HEK293 (cell line): ENCODE measurements at regions not wholly inside any gene's neighbourhood (a gene's known extent, or its start where the extent isn't known, plus 50 kb on each side); places are given as distances from the start of the nearest gene placed in this dataset.

Source experiments
- CTCF ChIA-PET: fragments of 350-600 bp; formaldehyde crosslinking; extraction: SDS; loops from one replicate; lab custom pipeline; 2021; ENCODE audit warnings: antibody characterized with exemption; lab: Yijun Ruan, JAX
- POLR2A ChIA-PET: fragments of 300-600 bp; formaldehyde crosslinking; extraction: SDS; loops from one replicate; lab custom pipeline; 2020; ENCODE audit warnings: antibody characterized with exemption, inconsistent platforms; lab: Yijun Ruan, JAX
- H3K27ac ChIP-seq: fragments of 200-500 bp; sonication (Bioruptor generic); 2 replicates; pipeline ENCODE4 v1.5.1; 2014; ENCODE audit warnings: low read depth, low read length, control low read depth, inconsistent platforms; ENCODE audit errors: extremely low read depth
- H3K36me3 ChIP-seq, 2 experiments: fragments of 200-500 bp in 1 of 2; sonication (Bioruptor generic) in 1 of 2; 1 replicate in 1 of 2; 2 replicates in 1 of 2; pipeline ENCODE4 v1.5.1; 2014 to 2017; ENCODE audit warnings: inconsistent platforms in 2 of 2, low read length in 2 of 2; ENCODE audit not compliant: control insufficient read depth in 2 of 2, insufficient read depth in 1 of 2
- H3K4me1 ChIP-seq: fragments of 200-500 bp; sonication (Bioruptor generic); 2 replicates; pipeline ENCODE4 v1.5.1; 2014; ENCODE audit warnings: mild to moderate bottlenecking, low read length, inconsistent platforms; ENCODE audit not compliant: control insufficient read depth, insufficient read depth
- H3K4me3 ChIP-seq: 2 replicates; pipeline ENCODE4 v1.5.1; 2011; ENCODE audit warnings: low read depth, mild to moderate bottlenecking, control low read depth, low read length, moderate library complexity
- H3K9me3 ChIP-seq: fragments of 200-500 bp; sonication (Bioruptor generic); 2 replicates; pipeline ENCODE4 v1.5.1; 2014; ENCODE audit warnings: low read depth, low read length, inconsistent platforms; ENCODE audit not compliant: control insufficient read depth, insufficient read depth
- FEZF1 ChIP-seq: fragments of 450-650 bp; formaldehyde crosslinking; IDR thresholded peaks from 2 replicates; pipeline ENCODE4 v1.5.1; 2016; ENCODE audit warnings: missing biosample characterization, missing genetic modification characterization
- KLF10 ChIP-seq: fragments of 450-650 bp; IDR thresholded peaks from 2 replicates; pipeline ENCODE4 v1.5.1; 2018; ENCODE audit warnings: missing biosample characterization, mild to moderate bottlenecking, missing genetic modification characterization
- PRDM10 ChIP-seq: fragments of 450-650 bp; formaldehyde crosslinking; IDR thresholded peaks from 2 replicates; pipeline ENCODE4 v1.5.1; 2016; ENCODE audit warnings: missing biosample characterization, missing genetic modification characterization
- PRDM6 ChIP-seq: fragments of 450-650 bp; formaldehyde crosslinking; IDR thresholded peaks from 2 replicates; pipeline ENCODE4 v1.5.1; 2017; ENCODE audit warnings: missing biosample characterization, missing genetic modification characterization
- REST ChIP-seq: fragments of 450-650 bp; formaldehyde crosslinking; IDR thresholded peaks from 2 replicates; pipeline ENCODE4 v1.5.1; 2016; ENCODE audit warnings: missing biosample characterization, missing genetic modification characterization
- SALL2 ChIP-seq: fragments of 450-650 bp; formaldehyde crosslinking; IDR thresholded peaks from 2 replicates; pipeline ENCODE4 v1.5.0; 2017; ENCODE audit warnings: missing biosample characterization, mild to moderate bottlenecking, missing genetic modification characterization, borderline replicate concordance
- SP2 ChIP-seq: fragments of 450-650 bp; formaldehyde crosslinking; IDR thresholded peaks from 2 replicates; pipeline ENCODE4 v1.5.1; 2016; ENCODE audit warnings: missing biosample characterization, missing genetic modification characterization
- ZBTB21 ChIP-seq: fragments of 450-650 bp; formaldehyde crosslinking; IDR thresholded peaks from 2 replicates; pipeline ENCODE4 v1.5.1; 2017; ENCODE audit warnings: missing biosample characterization, missing genetic modification characterization
- ZNF175 ChIP-seq: fragments of 450-650 bp; formaldehyde crosslinking; IDR thresholded peaks from 2 replicates; pipeline ENCODE4 v1.5.1; 2016; ENCODE audit warnings: missing biosample characterization, missing genetic modification characterization
- ZNF2 ChIP-seq: fragments of 450-650 bp; formaldehyde crosslinking; IDR thresholded peaks from 2 replicates; pipeline ENCODE4 v1.5.1; 2016; ENCODE audit warnings: missing biosample characterization, missing genetic modification characterization
- ZNF214 ChIP-seq: fragments of 450-650 bp; formaldehyde crosslinking; IDR thresholded peaks from 2 replicates; pipeline ENCODE4 v1.5.1; 2017; ENCODE audit warnings: missing biosample characterization, mild to moderate bottlenecking, missing genetic modification characterization, borderline replicate concordance
- ZNF521 ChIP-seq: fragments of 450-650 bp; formaldehyde crosslinking; IDR thresholded peaks from 2 replicates; pipeline ENCODE4 v1.5.1; 2017; ENCODE audit warnings: missing biosample characterization, mild to moderate bottlenecking, missing genetic modification characterization
- ZNF629 ChIP-seq: fragments of 450-650 bp; formaldehyde crosslinking; IDR thresholded peaks from 2 replicates; pipeline ENCODE4 v1.5.1; 2017; ENCODE audit warnings: missing biosample characterization, missing genetic modification characterization
- ZNF747 ChIP-seq: fragments of 450-650 bp; formaldehyde crosslinking; IDR thresholded peaks from 2 replicates; pipeline ENCODE4 v1.5.1; 2016; ENCODE audit warnings: missing biosample characterization, missing genetic modification characterization
- ZNF791 ChIP-seq: fragments of 450-650 bp; formaldehyde crosslinking; IDR thresholded peaks from 2 replicates; pipeline ENCODE4 v1.5.1; 2016; ENCODE audit warnings: missing biosample characterization, missing genetic modification characterization
- TF ChIP-seq, protein P1 (sequence below): fragments of 450-650 bp; formaldehyde crosslinking; IDR thresholded peaks from 2 replicates; pipeline ENCODE4 v1.5.1; 2016; ENCODE audit warnings: missing biosample characterization, missing genetic modification characterization, low read depth
- TF ChIP-seq, protein P2 (sequence below): fragments of 450-650 bp; IDR thresholded peaks from 2 replicates; pipeline ENCODE4 v1.5.1; 2018; ENCODE audit warnings: missing biosample characterization, missing genetic modification characterization

GRCh38 chr1:4330805-4331766 is 323.3 kb upstream of the AJAP1 start (continued):
- TF ChIP-seq FEZF1 (tag by site-specific recombination), result no peak
- TF ChIP-seq PRDM10, result no peak

DNA sequence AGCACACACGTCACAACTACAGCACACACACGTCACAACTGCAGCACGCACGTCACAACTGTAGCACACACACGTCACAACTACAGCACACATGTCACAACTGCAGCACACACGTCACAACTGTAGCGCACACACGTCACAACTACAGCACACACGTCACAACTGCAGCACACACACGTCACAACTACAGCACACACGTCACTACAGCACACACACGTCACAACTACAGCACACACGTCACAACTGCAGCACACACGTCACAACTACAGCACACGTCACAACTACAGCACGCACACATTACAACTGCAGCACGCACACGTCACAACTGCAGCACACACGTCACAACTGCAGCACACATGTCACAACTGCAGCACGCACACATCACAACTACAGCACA is 322.6 kb upstream of the AJAP1 start:
- ChIA-PET CTCF (no interaction called here), POLR2A (no interaction called here)
- TF ChIP-seq ZNF747 (tag by site-specific recombination) (no peak), ZBTB21 (tag by site-specific recombination) (peak; percentile 95), REST (tag by site-specific recombination) (no peak), ZNF629 (tag by site-specific recombination) (peak; percentile 92), SP2 (tag by site-specific recombination) (no peak), ZNF214 (tag by site-specific recombination) (no peak), ZNF2 (tag by site-specific recombination) (no peak), ZNF521 (tag by site-specific recombination) (no peak)
- TF ChIP-seq, protein P1, sequence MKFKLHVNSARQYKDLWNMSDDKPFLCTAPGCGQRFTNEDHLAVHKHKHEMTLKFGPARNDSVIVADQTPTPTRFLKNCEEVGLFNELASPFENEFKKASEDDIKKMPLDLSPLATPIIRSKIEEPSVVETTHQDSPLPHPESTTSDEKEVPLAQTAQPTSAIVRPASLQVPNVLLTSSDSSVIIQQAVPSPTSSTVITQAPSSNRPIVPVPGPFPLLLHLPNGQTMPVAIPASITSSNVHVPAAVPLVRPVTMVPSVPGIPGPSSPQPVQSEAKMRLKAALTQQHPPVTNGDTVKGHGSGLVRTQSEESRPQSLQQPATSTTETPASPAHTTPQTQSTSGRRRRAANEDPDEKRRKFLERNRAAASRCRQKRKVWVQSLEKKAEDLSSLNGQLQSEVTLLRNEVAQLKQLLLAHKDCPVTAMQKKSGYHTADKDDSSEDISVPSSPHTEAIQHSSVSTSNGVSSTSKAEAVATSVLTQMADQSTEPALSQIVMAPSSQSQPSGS (tag by site-specific recombination), result peak; percentile 39; the same call in 1 of the 2 replicates
- Histone ChIP-seq H3K9me3 (no peaks in the 10 kb centered on the region), H3K4me3 (no peak overlapping the region), H3K36me3 (no peaks in the 10 kb centered on the region), H3K27ac (no peak overlapping the region), H3K4me1 (no peaks in the 10 kb centered on the region)

- Histone ChIP-seq H3K4me3 (no peak overlapping the region), H3K27ac (no peak overlapping the region), H3K4me1 (no peaks in the 10 kb centered on the region), H3K36me3 (no peaks in the 10 kb centered on the region), H3K9me3 (no peaks in the 10 kb centered on the region)
- ChIA-PET CTCF (no interaction called here), POLR2A (no interaction called here)
- TF ChIP-seq KLF10 (no peak), ZNF175 (tag by site-specific recombination) (0 out of 2 replicates have a peak, but pooled peaks have one; percentile 60), PRDM6 (tag by site-specific recombination) (no peak), SALL2 (tag by site-specific recombination) (peak; percentile 60; the same call in 1 of the 2 replicates), ZNF791 (tag by site-specific recombination) (no peak)
- TF ChIP-seq, protein P2, sequence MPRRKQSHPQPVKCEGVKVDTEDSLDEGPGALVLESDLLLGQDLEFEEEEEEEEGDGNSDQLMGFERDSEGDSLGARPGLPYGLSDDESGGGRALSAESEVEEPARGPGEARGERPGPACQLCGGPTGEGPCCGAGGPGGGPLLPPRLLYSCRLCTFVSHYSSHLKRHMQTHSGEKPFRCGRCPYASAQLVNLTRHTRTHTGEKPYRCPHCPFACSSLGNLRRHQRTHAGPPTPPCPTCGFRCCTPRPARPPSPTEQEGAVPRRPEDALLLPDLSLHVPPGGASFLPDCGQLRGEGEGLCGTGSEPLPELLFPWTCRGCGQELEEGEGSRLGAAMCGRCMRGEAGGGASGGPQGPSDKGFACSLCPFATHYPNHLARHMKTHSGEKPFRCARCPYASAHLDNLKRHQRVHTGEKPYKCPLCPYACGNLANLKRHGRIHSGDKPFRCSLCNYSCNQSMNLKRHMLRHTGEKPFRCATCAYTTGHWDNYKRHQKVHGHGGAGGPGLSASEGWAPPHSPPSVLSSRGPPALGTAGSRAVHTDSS (tag by site-specific recombination), result peak; percentile 96
Measured at GRCh38 chr1:4336507-4336906, 317.9 kb upstream of the AJAP1 start.
